Cardiac fibroblast (primary cell): ENCODE measurements at regions not wholly inside any gene's neighbourhood (a gene's known extent, or its start where the extent isn't known, plus 50 kb on each side); places are given as distances from the start of the nearest gene placed in this dataset.

Source experiments
- DNase-seq, 2 donors: peaks; one replicate each; pipeline versions ENCODE4 v3.0.0 to v3.0.0-alpha.2; 2010; ENCODE audit warnings: low read depth in 2 of 2
- H3K4me3 ChIP-seq, 2 donors: replicated peaks in 1 of 2; 1 replicate in 1 of 2; 2 replicates in 1 of 2; pipeline ENCODE4 v1.5.1; 2011; ENCODE audit warnings: low read depth in 2 of 2, low read length in 2 of 2, mild to moderate bottlenecking in 2 of 2, moderate library complexity in 1 of 2
- CTCF ChIP-seq: IDR thresholded peaks from one replicate; pipeline ENCODE4 v1.5.1; 2011; ENCODE audit warnings: low read depth, mild to moderate bottlenecking, low read length, inconsistent platforms

GRCh38 chr9:13001989-13002580 is 227.3 kb downstream of the LURAP1L start:
- H3K4me3 ChIP-seq = no peak overlapping the region
- DNase-seq = no peak
- TF ChIP-seq CTCF = no peak

DNA sequence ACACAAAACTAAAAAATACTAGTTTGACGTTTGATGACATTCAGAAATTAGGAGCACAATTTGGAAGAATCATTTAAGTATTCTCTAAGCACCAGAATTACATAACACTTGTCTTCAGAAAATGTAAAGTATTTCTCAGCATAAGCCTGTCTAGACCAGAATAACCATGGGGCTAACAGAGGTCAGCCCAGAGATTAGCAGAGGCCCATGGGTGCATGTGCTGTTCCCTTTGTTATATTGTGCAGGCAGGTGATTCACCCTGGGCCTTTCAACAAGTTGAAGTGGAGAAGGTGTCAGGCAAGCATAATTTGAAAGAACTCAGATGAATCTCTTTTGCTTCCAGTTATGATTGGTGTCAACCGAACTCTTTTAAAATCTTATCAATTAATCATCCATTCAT is 227.9 kb downstream of the LURAP1L start:
- no peak for DNase-seq
- no peak for TF ChIP-seq CTCF

DNA sequence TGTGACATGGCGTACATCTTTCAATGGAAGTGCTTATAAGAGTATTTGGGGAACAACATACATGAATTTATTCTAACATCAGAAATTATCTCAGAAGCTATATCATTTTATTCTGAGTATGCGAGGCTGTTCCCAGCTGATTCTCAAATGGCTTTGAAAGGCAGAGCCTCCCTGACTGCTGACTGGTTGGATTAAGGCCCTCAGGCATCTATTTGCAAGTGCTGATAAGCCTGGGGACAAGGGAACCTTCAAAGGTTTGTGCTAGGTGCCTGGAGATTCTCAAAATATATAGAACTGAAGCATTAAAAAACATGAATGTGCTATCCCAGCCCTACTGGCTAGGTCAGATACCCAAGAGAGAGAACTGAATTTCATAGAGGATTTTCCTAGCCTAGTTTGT is 235.1 kb downstream of the LURAP1L start:
- TF ChIP-seq CTCF = no peak
- no peak overlapping the region for H3K4me3 ChIP-seq
- DNase-seq = no peak

More for the DNA sequence above, 227.9 kb downstream of the LURAP1L start:
- H3K4me3 ChIP-seq = no peak overlapping the region

DNA sequence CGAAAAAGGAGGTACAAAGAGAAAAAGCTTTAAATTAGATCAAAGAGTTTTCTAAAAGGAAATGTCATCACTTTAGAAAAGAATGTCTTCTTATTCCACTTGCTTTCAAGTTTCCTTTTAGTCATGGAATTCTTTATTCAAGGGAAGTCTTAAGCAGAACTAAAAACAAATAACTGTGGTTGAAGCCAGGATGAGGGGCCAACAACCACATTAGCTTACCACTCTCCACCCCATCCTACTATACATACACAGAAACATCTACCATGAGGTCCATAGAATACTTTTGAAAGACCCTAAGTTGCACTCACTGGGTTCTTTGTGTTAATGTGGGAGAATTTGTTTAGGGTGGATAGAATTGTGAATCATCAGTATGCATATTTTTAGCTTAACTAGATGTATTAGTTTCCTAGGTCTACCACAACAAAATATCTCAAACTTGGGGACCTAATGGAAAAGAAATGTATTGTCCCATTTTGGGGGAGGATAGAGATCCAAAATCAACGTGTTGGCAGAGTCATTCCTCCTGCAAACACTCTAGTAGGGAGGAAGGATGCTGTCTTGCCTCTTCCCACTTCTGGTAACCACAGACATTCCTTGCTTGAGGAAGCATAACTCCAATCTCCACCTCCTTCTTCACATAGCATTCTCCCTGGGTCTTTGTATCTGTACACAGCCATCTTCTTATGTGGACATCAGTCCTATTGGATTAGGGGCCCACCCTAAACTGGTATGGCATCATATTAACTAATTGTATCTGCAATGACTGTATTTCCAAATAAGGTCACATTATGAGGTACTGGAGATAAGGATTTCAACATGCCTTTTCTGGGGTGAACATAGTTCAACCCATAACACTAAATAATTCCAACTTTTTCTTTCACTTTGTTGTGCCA is 239.4 kb downstream of the LURAP1L start:
- no peak overlapping the region for H3K4me3 ChIP-seq
- peak; percentile 39 to 47 for DNase-seq
- TF ChIP-seq CTCF = no peak

DNA sequence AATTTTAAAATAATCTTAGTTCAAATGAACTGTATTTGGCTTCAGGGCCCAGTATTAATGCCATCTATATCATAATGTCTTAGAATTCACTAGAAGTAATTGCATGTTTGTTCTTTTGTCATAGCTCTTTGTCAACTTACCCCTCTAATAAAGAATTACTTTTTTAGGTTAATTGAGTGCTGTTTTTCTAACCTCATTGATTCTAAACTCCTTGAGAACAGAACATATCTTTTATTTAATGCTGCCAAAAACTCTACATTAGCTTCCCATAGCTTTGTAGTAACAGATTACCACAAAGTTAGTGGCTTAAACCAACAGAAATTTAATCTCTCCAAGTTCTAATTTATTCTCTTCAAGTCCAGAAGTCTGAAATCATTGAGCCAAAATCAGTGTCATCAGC is 242.4 kb downstream of the LURAP1L start:
- no peak for DNase-seq
- no peak overlapping the region for H3K4me3 ChIP-seq
- TF ChIP-seq CTCF = no peak

DNA sequence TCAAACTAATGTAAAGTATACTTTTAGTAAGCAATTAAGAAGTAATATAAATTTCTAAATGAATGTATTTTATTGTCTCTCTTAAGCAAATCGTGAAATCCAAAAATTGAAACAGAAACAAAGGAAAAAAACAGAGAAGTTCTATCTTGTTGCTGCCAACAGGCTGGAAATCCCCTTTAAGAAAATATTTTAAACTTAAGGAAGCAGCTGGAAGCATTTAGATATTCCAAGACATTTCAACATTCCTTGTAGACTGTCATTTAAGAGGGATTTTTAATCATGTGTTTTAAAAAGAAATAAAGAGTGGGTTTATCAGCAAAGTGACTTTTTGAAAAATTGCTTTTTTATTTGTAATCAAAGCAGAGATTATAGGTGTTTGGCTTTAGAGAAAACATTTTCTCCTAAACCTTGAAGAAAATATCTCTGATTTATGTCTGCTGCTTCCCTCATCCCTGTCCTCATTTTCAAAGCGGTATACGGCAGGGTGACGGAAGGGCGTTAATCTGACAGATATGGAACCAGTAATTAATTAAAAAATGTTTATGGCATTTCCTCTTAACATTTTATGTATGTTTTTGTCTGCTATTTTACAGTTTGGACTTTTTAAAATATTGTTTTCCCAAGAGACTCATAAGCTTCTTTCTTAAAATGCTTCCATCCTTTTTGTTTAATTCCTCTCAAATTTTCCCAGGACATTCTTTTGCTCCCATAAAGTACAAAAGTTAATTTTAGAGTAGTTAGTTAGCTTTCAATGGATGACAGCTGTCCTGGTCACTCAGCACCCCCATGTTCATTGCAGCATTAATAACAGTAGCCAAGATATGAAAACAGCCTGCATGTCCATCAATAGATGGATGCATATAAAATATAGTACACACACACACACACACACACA is 245.6 kb downstream of the LURAP1L start:
- H3K4me3 ChIP-seq = no peak overlapping the region
- peak; percentile 13 to 40 for DNase-seq
- TF ChIP-seq CTCF = no peak
